Tibial nerve (tissue), 4 donors: ENCODE measurements at regions not wholly inside any gene's neighbourhood (a gene's known extent, or its start where the extent isn't known, plus 50 kb on each side); places are given as distances from the start of the nearest gene placed in this dataset.

Experiments used
- EP300 ChIP-seq, 2 donors: sonication (generic); formaldehyde crosslinking; IDR thresholded peaks; one replicate each; pipeline ENCODE4 v1.6.1; 2017; ENCODE audit warnings: antibody characterized with exemption in 2 of 2, mild to moderate bottlenecking in 1 of 2
- POLR2A ChIP-seq, 2 donors: fragments of 450-650 bp; IDR thresholded peaks; one replicate each; pipeline ENCODE4 v1.6.1; 2017; ENCODE audit warnings: antibody characterized with exemption in 2 of 2, mild to moderate bottlenecking in 2 of 2, moderate library complexity in 2 of 2
- TF ChIP-seq, protein P1 (sequence below), 5 experiments: fragments of 200-600 bp in 3 of 5; fragments of 450-650 bp in 2 of 5; sonication (generic) in 3 of 5; IDR thresholded peaks; one replicate each; pipeline ENCODE4 v1.5.1; 2016 to 2019; ENCODE audit warnings: antibody characterized with exemption in 5 of 5, mild to moderate bottlenecking in 3 of 5, moderate library complexity in 2 of 5

DNA sequence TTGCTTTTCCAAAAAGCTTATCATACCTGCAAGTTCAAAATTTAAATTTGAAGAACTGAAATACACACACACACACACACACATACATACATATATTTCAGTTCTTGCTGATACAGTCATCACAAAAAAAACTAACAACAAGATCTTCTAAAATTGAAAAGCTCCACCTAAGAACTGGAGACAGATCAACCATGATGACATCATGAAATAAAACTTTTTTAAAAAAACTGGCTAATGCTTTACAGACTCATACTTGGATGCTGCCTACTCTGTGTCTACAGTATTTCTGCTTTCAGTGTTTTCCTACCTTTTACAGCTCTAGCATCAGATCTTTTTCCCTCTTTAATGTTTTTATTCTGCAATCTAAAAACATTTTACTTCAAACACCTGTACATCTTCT lies 261.4 kb downstream of the DIO2 start:
- TF ChIP-seq, protein P1, sequence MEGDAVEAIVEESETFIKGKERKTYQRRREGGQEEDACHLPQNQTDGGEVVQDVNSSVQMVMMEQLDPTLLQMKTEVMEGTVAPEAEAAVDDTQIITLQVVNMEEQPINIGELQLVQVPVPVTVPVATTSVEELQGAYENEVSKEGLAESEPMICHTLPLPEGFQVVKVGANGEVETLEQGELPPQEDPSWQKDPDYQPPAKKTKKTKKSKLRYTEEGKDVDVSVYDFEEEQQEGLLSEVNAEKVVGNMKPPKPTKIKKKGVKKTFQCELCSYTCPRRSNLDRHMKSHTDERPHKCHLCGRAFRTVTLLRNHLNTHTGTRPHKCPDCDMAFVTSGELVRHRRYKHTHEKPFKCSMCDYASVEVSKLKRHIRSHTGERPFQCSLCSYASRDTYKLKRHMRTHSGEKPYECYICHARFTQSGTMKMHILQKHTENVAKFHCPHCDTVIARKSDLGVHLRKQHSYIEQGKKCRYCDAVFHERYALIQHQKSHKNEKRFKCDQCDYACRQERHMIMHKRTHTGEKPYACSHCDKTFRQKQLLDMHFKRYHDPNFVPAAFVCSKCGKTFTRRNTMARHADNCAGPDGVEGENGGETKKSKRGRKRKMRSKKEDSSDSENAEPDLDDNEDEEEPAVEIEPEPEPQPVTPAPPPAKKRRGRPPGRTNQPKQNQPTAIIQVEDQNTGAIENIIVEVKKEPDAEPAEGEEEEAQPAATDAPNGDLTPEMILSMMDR (IDR thresholded peaks at IDR 0.05), result no peak
- TF ChIP-seq POLR2A (IDR thresholded peaks at IDR 0.05) (no peak), EP300 (IDR thresholded peaks at IDR 0.05) (no peak)
